Neural crest cell (in vitro differentiated cells): ENCODE measurements at regions not wholly inside any gene's neighbourhood (a gene's known extent, or its start where the extent isn't known, plus 50 kb on each side); places are given as distances from the start of the nearest gene placed in this dataset.

Source experiments
- DNase-seq: peaks from one replicate; pipeline ENCODE4 v3.0.0; 2021; ENCODE audit warnings: low read depth, mixed read lengths, low spot score
- H3K27ac Mint-ChIP-seq: one replicate; pipeline ENCODE4 v1.8.0; 2021; ENCODE audit warnings: mild to moderate bottlenecking, mixed read lengths; ENCODE audit not compliant: unreplicated experiment
- H3K27me3 Mint-ChIP-seq: 2 replicates; pipeline ENCODE4 v1.8.0; 2021; ENCODE audit warnings: low read depth, mild to moderate bottlenecking, mixed read lengths
- H3K36me3 Mint-ChIP-seq: 2 replicates; pipeline ENCODE4 v1.8.0; 2021; ENCODE audit warnings: low read depth, mild to moderate bottlenecking, mixed read lengths
- H3K4me1 Mint-ChIP-seq: 2 replicates; pipeline ENCODE4 v1.8.0; 2021; ENCODE audit warnings: mixed read lengths
- H3K4me3 Mint-ChIP-seq: one replicate; pipeline ENCODE4 v1.8.0; 2021; ENCODE audit warnings: mild to moderate bottlenecking, mixed read lengths
- H3K9me3 Mint-ChIP-seq: 2 replicates; pipeline ENCODE4 v1.8.0; 2021; ENCODE audit warnings: mixed read lengths
- CTCF ChIP-seq: fragments of 200-600 bp; sonication (generic); conservative IDR thresholded peaks from 2 replicates; pipeline ENCODE4 v1.5.0; 2021; ENCODE audit warnings: antibody characterized with exemption, mild to moderate bottlenecking

DNA sequence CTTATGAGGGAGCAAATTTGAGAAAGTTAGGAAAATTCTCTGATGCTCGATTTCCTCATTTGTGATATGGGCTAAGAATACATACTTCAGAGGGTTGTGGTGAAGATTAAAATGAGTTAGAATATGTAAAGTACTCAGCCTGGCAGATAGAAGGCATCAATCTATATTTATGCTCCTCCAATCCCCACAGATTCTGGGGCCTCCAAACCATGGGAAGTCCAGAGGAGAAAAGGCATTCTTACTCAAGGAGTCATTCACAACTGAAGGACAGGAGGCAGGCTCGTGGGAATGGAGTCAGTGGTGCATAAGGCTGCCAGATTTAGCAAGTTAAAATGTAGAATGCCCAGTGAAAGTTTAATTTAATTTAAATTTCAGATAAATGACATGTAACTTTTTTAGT is 330.0 kb upstream of the POU3F1 start:
- Mint-ChIP-seq H3K36me3 (peaks cover 16% of the 10 kb centered on the region), H3K4me3 (no peak overlapping the region), H3K9me3 (peaks cover 20% of the 10 kb centered on the region), H3K4me1 (peaks cover 28% of the 10 kb centered on the region), H3K27me3 (no peaks in the 10 kb centered on the region), H3K27ac (no peak overlapping the region)
- no peak for DNase-seq
- no peak for TF ChIP-seq CTCF

DNA sequence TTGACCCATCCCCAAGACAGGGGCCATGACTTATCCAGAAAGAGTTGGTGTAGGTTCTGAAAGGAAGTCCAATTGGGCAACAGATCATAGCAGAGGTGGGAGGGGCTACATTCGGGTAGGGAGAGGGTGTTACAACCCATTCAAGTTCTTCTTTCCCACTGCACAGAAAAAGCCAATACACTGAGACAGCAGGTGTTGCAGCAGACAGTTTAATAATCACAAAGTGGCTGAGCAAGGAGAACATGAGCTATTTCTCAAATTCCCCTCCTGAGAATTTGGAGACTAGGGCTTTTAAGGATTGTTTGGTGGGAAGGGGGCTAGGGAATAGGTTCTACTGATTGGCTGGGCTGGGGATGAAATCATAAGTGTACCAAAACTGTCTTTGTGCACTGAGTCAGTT is 328.4 kb upstream of the POU3F1 start:
- Mint-ChIP-seq H3K27me3 (no peaks in the 10 kb centered on the region), H3K9me3 (peaks cover 20% of the 10 kb centered on the region), H3K36me3 (peaks cover 16% of the 10 kb centered on the region), H3K4me3 (no peak overlapping the region), H3K27ac (no peak overlapping the region), H3K4me1 (peaks cover 24% of the 10 kb centered on the region)
- TF ChIP-seq CTCF, result no peak
- DNase-seq, result no peak

DNA sequence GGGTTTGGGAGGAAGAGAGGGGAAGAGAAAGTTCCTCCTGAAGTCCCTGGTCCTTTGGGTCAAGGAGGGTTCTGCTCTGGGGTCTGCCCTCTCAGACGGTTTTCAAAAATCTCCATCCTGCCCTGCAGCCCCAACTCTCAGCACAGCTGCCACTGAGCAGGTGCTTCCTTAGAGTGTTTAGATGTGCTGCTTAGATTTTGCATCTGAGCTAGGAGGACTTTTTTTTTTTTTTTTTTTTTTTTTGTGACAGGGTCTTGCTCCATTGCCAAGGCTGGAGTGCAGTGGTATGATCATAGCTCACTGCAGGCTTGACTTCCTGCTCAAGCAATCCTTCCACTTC is 324.9 kb upstream of the POU3F1 start:
- H3K36me3 Mint-ChIP-seq, result peaks cover 16% of the 10 kb centered on the region
- no peaks in the 10 kb centered on the region for H3K4me1 Mint-ChIP-seq
- no peak for TF ChIP-seq CTCF
- peaks cover 20% of the 10 kb centered on the region for H3K9me3 Mint-ChIP-seq
- no peaks in the 10 kb centered on the region for H3K27me3 Mint-ChIP-seq
- no peak overlapping the region for H3K4me3 Mint-ChIP-seq
- no peak for DNase-seq
- no peak overlapping the region for H3K27ac Mint-ChIP-seq

GRCh38 chr1:38370716-38371504 is 324.3 kb upstream of the POU3F1 start:
- Mint-ChIP-seq H3K9me3 (peaks cover 20% of the 10 kb centered on the region), H3K4me3 (no peak overlapping the region), H3K36me3 (peaks cover 16% of the 10 kb centered on the region), H3K4me1 (no peaks in the 10 kb centered on the region), H3K27me3 (no peaks in the 10 kb centered on the region), H3K27ac (no peak overlapping the region)
- no peak for TF ChIP-seq CTCF
- no peak for DNase-seq

DNA sequence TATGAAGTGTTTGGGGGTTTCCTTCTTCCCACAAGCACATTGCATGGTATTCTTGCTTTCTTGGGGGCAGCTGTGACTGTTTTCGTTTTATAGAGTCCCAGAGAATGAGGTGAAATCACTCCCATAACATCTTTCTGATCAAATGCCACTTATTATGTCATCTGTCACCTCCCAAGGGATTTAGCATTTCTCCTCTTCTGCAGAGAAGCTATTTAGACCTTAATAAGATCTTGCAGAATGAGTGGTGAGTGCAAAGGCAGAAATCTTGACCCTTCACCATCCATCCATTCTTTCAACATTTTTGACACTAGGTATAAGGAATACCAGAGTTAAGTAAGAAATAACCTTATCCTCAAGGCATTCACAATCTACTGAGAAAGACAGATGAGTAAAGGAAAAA is 318.6 kb upstream of the POU3F1 start:
- Mint-ChIP-seq H3K4me3 (no peak overlapping the region), H3K36me3 (no peaks in the 10 kb centered on the region), H3K27me3 (no peaks in the 10 kb centered on the region), H3K4me1 (peaks cover 12% of the 10 kb centered on the region), H3K9me3 (no peaks in the 10 kb centered on the region), H3K27ac (no peak overlapping the region)
- DNase-seq, result no peak
- TF ChIP-seq CTCF, result no peak
